DND-41 (cell line): ENCODE measurements at regions not wholly inside any gene's neighbourhood (a gene's known extent, or its start where the extent isn't known, plus 50 kb on each side); places are given as distances from the start of the nearest gene placed in this dataset.

Experiments
- ATAC-seq: fragments of 200-7000 bp; cut with Tn5 transposase; 3 replicates; pipeline ENCODE4 v1.9.1; 2021; ENCODE audit warnings: low read depth; ENCODE audit not compliant: insufficient read depth
- DNase-seq: peaks from one replicate; pipeline ENCODE4 v3.0.0-alpha.2; 2020
- H2AFZ ChIP-seq: 2 replicates; pipeline ENCODE4 v1.6.0; 2012; ENCODE audit warnings: low read depth, low read length
- H3K27ac ChIP-seq: 2 replicates; pipeline ENCODE4 v1.5.1; 2012; ENCODE audit warnings: low read length, inconsistent platforms
- H3K27me3 ChIP-seq: fragments of 200-600 bp; sonication (generic); 2 replicates; pipeline ENCODE4 v1.6.0; 2012; ENCODE audit warnings: low read length, mild to moderate bottlenecking, inconsistent platforms; ENCODE audit not compliant: insufficient read depth, poor library complexity
- H3K36me3 ChIP-seq: 2 replicates; pipeline ENCODE4 v1.5.1; 2012; ENCODE audit warnings: low read length, inconsistent platforms; ENCODE audit not compliant: insufficient read depth
- H3K4me1 ChIP-seq: 2 replicates; pipeline ENCODE4 v1.5.1; 2012; ENCODE audit warnings: mild to moderate bottlenecking, low read length; ENCODE audit not compliant: insufficient read depth
- H3K4me2 ChIP-seq: 2 replicates; pipeline ENCODE4 v1.6.0; 2012; ENCODE audit warnings: mild to moderate bottlenecking, moderate library complexity, low read length, inconsistent platforms; ENCODE audit not compliant: insufficient read depth
- H3K4me3 ChIP-seq, 2 experiments: fragments of 200-600 bp in 1 of 2; shearing (Covaris generic) in 1 of 2; 2 replicates each; pipeline ENCODE4 v1.5.1; 2012 to 2016; ENCODE audit warnings: inconsistent platforms in 2 of 2, low read length in 2 of 2, mild to moderate bottlenecking in 2 of 2, low read depth in 1 of 2, moderate library complexity in 1 of 2
- H3K79me2 ChIP-seq: 2 replicates; pipeline ENCODE4 v1.6.0; 2012; ENCODE audit warnings: low read length, inconsistent platforms; ENCODE audit not compliant: insufficient read depth
- H3K9ac ChIP-seq: 2 replicates; pipeline ENCODE4 v1.6.0; 2012; ENCODE audit warnings: low read depth, mild to moderate bottlenecking, inconsistent platforms, low read length, moderate library complexity
- H3K9me3 ChIP-seq: 2 replicates; pipeline ENCODE4 v1.5.1; 2012; ENCODE audit warnings: low read length, moderate library complexity, mild to moderate bottlenecking, inconsistent platforms; ENCODE audit not compliant: insufficient read depth, severe bottlenecking
- H4K20me1 ChIP-seq: 2 replicates; pipeline ENCODE4 v1.6.0; 2012; ENCODE audit warnings: low read length; ENCODE audit not compliant: insufficient read depth
- EZH2 ChIP-seq: IDR thresholded peaks from 3 replicates; pipeline ENCODE4 v1.6.1; 2012; ENCODE audit warnings: borderline replicate concordance, low read depth, mild to moderate bottlenecking, moderate library complexity, low read length, inconsistent platforms; ENCODE audit not compliant: severe bottlenecking
- TF ChIP-seq, protein P1 (sequence below): IDR thresholded peaks from 2 replicates; pipeline ENCODE4 v1.5.1; 2012; ENCODE audit warnings: borderline replicate concordance, low read length, moderate library complexity, mild to moderate bottlenecking; ENCODE audit not compliant: poor library complexity, severe bottlenecking; ENCODE audit errors: extremely low read depth

DNA sequence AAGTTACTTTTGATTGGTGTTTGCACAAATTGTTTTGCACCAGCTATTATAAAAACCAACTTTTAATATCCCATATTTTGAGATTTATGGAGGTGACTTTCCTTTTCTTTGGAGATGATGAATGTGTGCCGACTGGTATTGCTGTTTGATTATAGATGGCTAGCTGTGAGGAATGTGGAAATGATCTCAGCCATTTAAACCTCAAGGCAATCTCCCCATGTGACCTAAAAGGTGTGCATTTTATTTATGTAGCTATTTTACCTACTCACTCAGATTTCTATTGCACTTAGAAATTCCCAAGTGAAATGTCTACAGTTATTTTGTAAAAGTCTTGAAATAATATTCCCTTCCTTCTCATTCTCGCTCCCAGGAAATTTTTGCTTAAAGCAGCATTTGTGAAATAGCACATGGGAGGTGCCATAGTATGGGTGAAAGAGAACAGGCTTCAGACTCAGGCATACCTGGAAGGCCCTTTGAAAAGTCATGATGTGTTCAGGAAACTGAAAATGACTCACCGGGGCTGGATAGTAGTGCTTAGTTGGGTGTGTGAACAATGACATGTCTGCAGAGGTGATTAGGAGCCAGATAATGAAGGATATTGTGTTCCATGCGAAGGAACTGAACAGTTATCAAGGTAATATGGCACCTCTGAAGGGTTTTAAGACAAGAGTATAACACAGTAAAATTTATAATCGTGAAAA is 247.6 kb downstream of the CBLL2 start:
- TF ChIP-seq EZH2: no peak
- TF ChIP-seq, protein P1, sequence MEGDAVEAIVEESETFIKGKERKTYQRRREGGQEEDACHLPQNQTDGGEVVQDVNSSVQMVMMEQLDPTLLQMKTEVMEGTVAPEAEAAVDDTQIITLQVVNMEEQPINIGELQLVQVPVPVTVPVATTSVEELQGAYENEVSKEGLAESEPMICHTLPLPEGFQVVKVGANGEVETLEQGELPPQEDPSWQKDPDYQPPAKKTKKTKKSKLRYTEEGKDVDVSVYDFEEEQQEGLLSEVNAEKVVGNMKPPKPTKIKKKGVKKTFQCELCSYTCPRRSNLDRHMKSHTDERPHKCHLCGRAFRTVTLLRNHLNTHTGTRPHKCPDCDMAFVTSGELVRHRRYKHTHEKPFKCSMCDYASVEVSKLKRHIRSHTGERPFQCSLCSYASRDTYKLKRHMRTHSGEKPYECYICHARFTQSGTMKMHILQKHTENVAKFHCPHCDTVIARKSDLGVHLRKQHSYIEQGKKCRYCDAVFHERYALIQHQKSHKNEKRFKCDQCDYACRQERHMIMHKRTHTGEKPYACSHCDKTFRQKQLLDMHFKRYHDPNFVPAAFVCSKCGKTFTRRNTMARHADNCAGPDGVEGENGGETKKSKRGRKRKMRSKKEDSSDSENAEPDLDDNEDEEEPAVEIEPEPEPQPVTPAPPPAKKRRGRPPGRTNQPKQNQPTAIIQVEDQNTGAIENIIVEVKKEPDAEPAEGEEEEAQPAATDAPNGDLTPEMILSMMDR: no peak
- H2AFZ ChIP-seq: no peak overlapping the region
- no peaks in the 10 kb centered on the region for H3K27me3 ChIP-seq
- no peak for ATAC-seq
- DNase-seq: no peak
- H4K20me1 ChIP-seq: no peaks in the 10 kb centered on the region
- no peaks in the 10 kb centered on the region for H3K9me3 ChIP-seq
- no peaks in the 10 kb centered on the region for H3K36me3 ChIP-seq
- no peaks in the 10 kb centered on the region for H3K4me1 ChIP-seq
- H3K4me2 ChIP-seq: no peak overlapping the region
- H3K9ac ChIP-seq: no peak overlapping the region
- H3K4me3 ChIP-seq: no peak overlapping the region
- H3K79me2 ChIP-seq: no peaks in the 10 kb centered on the region
- no peak overlapping the region for H3K27ac ChIP-seq

DNA sequence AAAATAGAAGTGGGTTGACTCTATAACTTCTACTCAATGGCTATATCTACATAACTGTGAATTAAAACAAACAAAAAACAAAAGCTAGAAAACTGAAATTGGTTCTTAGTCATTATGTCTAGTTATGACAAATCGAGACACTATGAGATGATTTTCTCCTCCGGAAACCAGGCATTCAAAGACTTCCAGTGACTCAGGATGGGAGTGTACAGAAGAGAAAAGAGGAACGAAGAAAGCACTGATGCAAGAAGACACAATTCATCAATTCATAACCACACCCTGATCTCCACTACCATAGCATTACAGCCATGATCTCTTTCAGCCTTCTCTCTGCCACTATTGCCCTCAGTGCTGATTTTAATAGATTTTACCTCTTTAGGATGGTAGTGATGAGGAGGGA is 253.6 kb downstream of the CBLL2 start:
- Histone ChIP-seq H2AFZ (no peak overlapping the region), H3K4me1 (no peaks in the 10 kb centered on the region), H3K9me3 (no peaks in the 10 kb centered on the region), H3K9ac (no peak overlapping the region), H3K4me3 (no peak overlapping the region), H3K27ac (no peak overlapping the region), H3K4me2 (no peak overlapping the region), H3K36me3 (no peaks in the 10 kb centered on the region), H4K20me1 (no peaks in the 10 kb centered on the region), H3K79me2 (no peaks in the 10 kb centered on the region), H3K27me3 (no peaks in the 10 kb centered on the region)
- TF ChIP-seq, protein P1: no peak
- TF ChIP-seq EZH2: no peak
- DNase-seq (no peak), ATAC-seq (no peak)

DNA sequence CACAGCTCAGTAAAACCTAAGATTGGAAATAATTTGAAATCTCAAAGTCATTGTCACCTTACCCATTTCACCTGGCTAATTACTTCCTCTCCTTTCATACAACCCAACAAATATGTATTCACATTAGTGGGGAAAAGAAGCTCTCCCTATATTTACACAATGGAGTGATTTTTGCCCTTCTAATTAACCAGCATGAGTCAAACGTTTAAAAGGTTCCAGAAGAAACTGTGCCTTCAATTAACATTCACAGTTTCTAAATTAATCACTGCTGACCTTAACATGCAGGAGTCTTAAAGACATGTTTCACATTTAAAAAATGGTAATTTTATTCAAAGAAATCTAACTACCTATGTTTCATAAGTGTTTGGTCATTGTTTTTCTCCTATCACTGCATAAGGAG is 254.6 kb downstream of the CBLL2 start:
- Histone ChIP-seq H3K4me1 (no peaks in the 10 kb centered on the region), H3K36me3 (no peaks in the 10 kb centered on the region), H3K4me2 (no peak overlapping the region), H3K27ac (no peak overlapping the region), H2AFZ (no peak overlapping the region), H3K79me2 (no peaks in the 10 kb centered on the region), H3K27me3 (no peaks in the 10 kb centered on the region), H3K9me3 (no peaks in the 10 kb centered on the region), H4K20me1 (no peaks in the 10 kb centered on the region), H3K4me3 (no peak overlapping the region), H3K9ac (no peak overlapping the region)
- TF ChIP-seq EZH2: no peak
- TF ChIP-seq, protein P1: no peak
- no peak for DNase-seq
- no peak for ATAC-seq
